GM23248 (cell line): ENCODE measurements at regions not wholly inside any gene's neighbourhood (a gene's known extent, or its start where the extent isn't known, plus 50 kb on each side); places are given as distances from the start of the nearest gene placed in this dataset.
"Not testable (repeated sequence)": the region's sequence is repeated elsewhere in the genome, so short reads cannot be mapped to it uniquely, and the experiment has no call there.

Source experiments
- EZH2 ChIP-seq: fragments of 200-600 bp; sonication (generic); IDR thresholded peaks from 2 replicates; pipeline ENCODE4 v1.6.1; 2018; ENCODE audit warnings: antibody characterized with exemption, mild to moderate bottlenecking; ENCODE audit not compliant: insufficient read depth, poor library complexity, severe bottlenecking
- EZH2phosphoT487 ChIP-seq: fragments of 200-600 bp; sonication (generic); IDR thresholded peaks from 2 replicates; pipeline ENCODE4 v1.6.1; 2018; ENCODE audit warnings: antibody characterized with exemption, moderate library complexity, mild to moderate bottlenecking, low read depth; ENCODE audit not compliant: insufficient read depth

- TF ChIP-seq EZH2, EZH2phosphoT487: not testable (repeated sequence)
Measured at GRCh38 chr12:43224190-43224805, 327.7 kb downstream of the ADAMTS20 start.
